GM12878 (cell line): ENCODE measurements at regions not wholly inside any gene's neighbourhood (a gene's known extent, or its start where the extent isn't known, plus 50 kb on each side); places are given as distances from the start of the nearest gene placed in this dataset.

Experiments
- EZH2 ChIP-seq: IDR thresholded peaks from 2 replicates; pipeline ENCODE4 v1.6.1; 2012; ENCODE audit warnings: low read depth, mild to moderate bottlenecking, control low read depth, inconsistent platforms, low read length, borderline replicate concordance; ENCODE audit not compliant: control insufficient read depth
- MYC ChIP-seq: IDR thresholded peaks from 2 replicates; pipeline ENCODE4 v1.6.1; 2011; ENCODE audit warnings: mild to moderate bottlenecking, low read length, moderate library complexity, inconsistent platforms; ENCODE audit not compliant: insufficient read depth, insufficient replicate concordance, insufficient read length, severe bottlenecking

GRCh38 chr14:98840091-98840490, 431.9 kb downstream of the BCL11B start:
- TF ChIP-seq MYC (no peak), EZH2 (no peak)
